ENCODE measurements at regions not wholly inside any gene's neighbourhood (a gene's known extent, or its start where the extent isn't known, plus 50 kb on each side); places are given as distances from the start of the nearest gene placed in this dataset.

- DNase-seq: no peak
- no peaks in the 10 kb centered on the region for H3K4me1 Mint-ChIP-seq (ENCODE audit: low read depth, unreplicated experiment)
- Histone ChIP-seq H3K4me1 (no peaks in the 10 kb centered on the region), H3K9me3 (no peaks in the 10 kb centered on the region), H3K27me3 (replicated peaks; ENCODE audit: control insufficient read depth, insufficient read depth, low read length) (no peaks in the 10 kb centered on the region), H3K36me3 (ENCODE audit: control insufficient read depth, insufficient read depth, low read length) (no peaks in the 10 kb centered on the region), H3K4me3 (ENCODE audit: low read depth, low read length) (no peak overlapping the region)
- intact Hi-C loops (cut with micrococcal nuclease; ENCODE audit: unreplicated experiment): loop anchor here (10.0 kb wide), 1 partner anchor 174 kb away; no protein-coding TSS in a partner anchor
- no peak overlapping the region for H3K27ac Mint-ChIP-seq (ENCODE audit: unreplicated experiment)
- TF ChIP-seq, protein P1, sequence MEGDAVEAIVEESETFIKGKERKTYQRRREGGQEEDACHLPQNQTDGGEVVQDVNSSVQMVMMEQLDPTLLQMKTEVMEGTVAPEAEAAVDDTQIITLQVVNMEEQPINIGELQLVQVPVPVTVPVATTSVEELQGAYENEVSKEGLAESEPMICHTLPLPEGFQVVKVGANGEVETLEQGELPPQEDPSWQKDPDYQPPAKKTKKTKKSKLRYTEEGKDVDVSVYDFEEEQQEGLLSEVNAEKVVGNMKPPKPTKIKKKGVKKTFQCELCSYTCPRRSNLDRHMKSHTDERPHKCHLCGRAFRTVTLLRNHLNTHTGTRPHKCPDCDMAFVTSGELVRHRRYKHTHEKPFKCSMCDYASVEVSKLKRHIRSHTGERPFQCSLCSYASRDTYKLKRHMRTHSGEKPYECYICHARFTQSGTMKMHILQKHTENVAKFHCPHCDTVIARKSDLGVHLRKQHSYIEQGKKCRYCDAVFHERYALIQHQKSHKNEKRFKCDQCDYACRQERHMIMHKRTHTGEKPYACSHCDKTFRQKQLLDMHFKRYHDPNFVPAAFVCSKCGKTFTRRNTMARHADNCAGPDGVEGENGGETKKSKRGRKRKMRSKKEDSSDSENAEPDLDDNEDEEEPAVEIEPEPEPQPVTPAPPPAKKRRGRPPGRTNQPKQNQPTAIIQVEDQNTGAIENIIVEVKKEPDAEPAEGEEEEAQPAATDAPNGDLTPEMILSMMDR (IDR thresholded peaks at IDR 0.05; ENCODE audit: insufficient read depth in 1 of 2, low read depth in 1 of 2, low read length in 1 of 2, severe bottlenecking in 1 of 2, unreplicated experiment in 1 of 2): no peak
- H3K4me3 Mint-ChIP-seq (ENCODE audit: unreplicated experiment): no peak overlapping the region
- peaks cover 6% of the 10 kb centered on the region for H3K27me3 Mint-ChIP-seq (ENCODE audit: insufficient read depth, unreplicated experiment)
- BruUV-seq (replicated peaks): no TSS peak
- ChIA-PET POLR2A (no interaction called here), CTCF (no interaction called here)
- H3K36me3 Mint-ChIP-seq (ENCODE audit: insufficient read depth, unreplicated experiment): no peaks in the 10 kb centered on the region
- H3K9me3 Mint-ChIP-seq (ENCODE audit: unreplicated experiment): no peaks in the 10 kb centered on the region
Measured at GRCh38 chr10:10860455-10860976, 157.2 kb upstream of the CELF2 start.

GRCh38 chr10:10865303-10865702 is 152.4 kb upstream of the CELF2 start:
- no peak overlapping the region for H3K4me3 ChIP-seq (ENCODE audit: low read depth, low read length)
- ChIA-PET CTCF (no interaction called here), POLR2A (no interaction called here)
- DNase-seq: no peak
- Mint-ChIP-seq H3K27me3 (ENCODE audit: insufficient read depth, unreplicated experiment) (peaks cover 7% of the 10 kb centered on the region), H3K4me1 (ENCODE audit: low read depth, unreplicated experiment) (no peaks in the 10 kb centered on the region), H3K4me3 (ENCODE audit: unreplicated experiment) (no peak overlapping the region), H3K36me3 (ENCODE audit: insufficient read depth, unreplicated experiment) (no peaks in the 10 kb centered on the region), H3K9me3 (ENCODE audit: unreplicated experiment) (peaks cover 6% of the 10 kb centered on the region), H3K27ac (ENCODE audit: unreplicated experiment) (no peak overlapping the region)
- intact Hi-C loops (cut with micrococcal nuclease; ENCODE audit: unreplicated experiment): loop anchor here (10.0 kb wide), 1 partner anchor 169 kb away; no protein-coding TSS in a partner anchor
- BruUV-seq (replicated peaks): no TSS peak
- H3K9me3 ChIP-seq: no peaks in the 10 kb centered on the region
- TF ChIP-seq, protein P1 (IDR thresholded peaks at IDR 0.05; ENCODE audit: insufficient read depth in 1 of 2, low read depth in 1 of 2, low read length in 1 of 2, severe bottlenecking in 1 of 2, unreplicated experiment in 1 of 2): no peak
- no peaks in the 10 kb centered on the region for H3K4me1 ChIP-seq
- no peaks in the 10 kb centered on the region for H3K36me3 ChIP-seq (ENCODE audit: control insufficient read depth, insufficient read depth, low read length)
- H3K27me3 ChIP-seq (replicated peaks; ENCODE audit: control insufficient read depth, insufficient read depth, low read length): no peaks in the 10 kb centered on the region

DNA sequence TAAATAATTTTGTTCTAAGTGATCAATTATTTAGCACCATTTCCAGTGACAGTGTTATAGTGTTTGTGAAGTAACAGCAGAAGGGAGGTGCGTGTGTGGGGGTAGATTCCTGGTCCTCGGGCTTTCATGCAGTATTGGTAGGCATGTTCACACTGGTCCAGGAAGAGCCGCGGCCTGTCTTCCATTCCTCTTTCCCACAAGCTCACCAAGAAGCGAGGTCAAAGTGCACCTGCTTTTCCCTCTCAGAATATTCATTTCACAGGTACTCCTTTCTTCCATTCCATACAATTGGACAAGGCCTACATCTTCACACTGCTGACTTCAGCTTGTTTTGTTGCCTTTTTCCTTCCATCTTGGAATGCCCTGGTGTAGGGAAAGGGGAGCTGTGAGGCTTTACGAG is 151.8 kb upstream of the CELF2 start:
- no peaks in the 10 kb centered on the region for H3K36me3 ChIP-seq (ENCODE audit: control insufficient read depth, insufficient read depth, low read length)
- BruUV-seq (replicated peaks): no TSS peak
- intact Hi-C loops (cut with micrococcal nuclease; ENCODE audit: unreplicated experiment): loop anchor here (10.0 kb wide), 1 partner anchor 169 kb away; no protein-coding TSS in a partner anchor
- Mint-ChIP-seq H3K4me1 (ENCODE audit: low read depth, unreplicated experiment) (no peaks in the 10 kb centered on the region), H3K9me3 (ENCODE audit: unreplicated experiment) (peaks cover 6% of the 10 kb centered on the region), H3K4me3 (ENCODE audit: unreplicated experiment) (no peak overlapping the region), H3K27ac (ENCODE audit: unreplicated experiment) (no peak overlapping the region), H3K36me3 (ENCODE audit: insufficient read depth, unreplicated experiment) (no peaks in the 10 kb centered on the region), H3K27me3 (ENCODE audit: insufficient read depth, unreplicated experiment) (peaks cover 7% of the 10 kb centered on the region)
- no peak for DNase-seq
- ChIA-PET POLR2A (no interaction called here), CTCF (no interaction called here)
- H3K27me3 ChIP-seq (replicated peaks; ENCODE audit: control insufficient read depth, insufficient read depth, low read length): no peaks in the 10 kb centered on the region
- no peaks in the 10 kb centered on the region for H3K9me3 ChIP-seq
- H3K4me1 ChIP-seq: no peaks in the 10 kb centered on the region
- TF ChIP-seq, protein P1 (IDR thresholded peaks at IDR 0.05; ENCODE audit: insufficient read depth in 1 of 2, low read depth in 1 of 2, low read length in 1 of 2, severe bottlenecking in 1 of 2, unreplicated experiment in 1 of 2): no peak
- no peak overlapping the region for H3K4me3 ChIP-seq (ENCODE audit: low read depth, low read length)
